ENCODE measurements at regions not wholly inside any gene's neighbourhood (a gene's known extent, or its start where the extent isn't known, plus 50 kb on each side); places are given as distances from the start of the nearest gene placed in this dataset.
"Not testable (repeated sequence)": the region's sequence is repeated elsewhere in the genome, so short reads cannot be mapped to it uniquely, and the experiment has no call there.

DNA sequence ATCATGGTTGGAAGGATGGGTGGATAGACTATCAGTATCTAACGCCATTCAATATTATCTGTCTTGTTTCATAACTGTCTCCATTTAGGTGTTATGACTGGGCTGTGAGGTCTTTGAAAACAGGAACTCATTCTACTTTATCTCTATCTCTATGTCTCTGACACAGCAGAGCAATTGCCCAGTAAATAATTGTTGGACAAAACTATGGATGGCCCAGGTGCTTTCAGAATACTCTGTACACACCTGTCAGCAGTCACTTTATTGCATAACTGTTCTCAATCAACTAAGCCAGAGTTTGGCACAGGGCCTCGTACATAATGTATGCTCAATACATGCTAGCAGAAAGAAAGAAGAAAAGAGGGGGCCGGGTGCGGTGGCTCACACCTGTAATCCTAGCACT, 210.3 kb downstream of the OPA1 start:
- no peak for DNase-seq (ENCODE audit: low spot score)

DNA sequence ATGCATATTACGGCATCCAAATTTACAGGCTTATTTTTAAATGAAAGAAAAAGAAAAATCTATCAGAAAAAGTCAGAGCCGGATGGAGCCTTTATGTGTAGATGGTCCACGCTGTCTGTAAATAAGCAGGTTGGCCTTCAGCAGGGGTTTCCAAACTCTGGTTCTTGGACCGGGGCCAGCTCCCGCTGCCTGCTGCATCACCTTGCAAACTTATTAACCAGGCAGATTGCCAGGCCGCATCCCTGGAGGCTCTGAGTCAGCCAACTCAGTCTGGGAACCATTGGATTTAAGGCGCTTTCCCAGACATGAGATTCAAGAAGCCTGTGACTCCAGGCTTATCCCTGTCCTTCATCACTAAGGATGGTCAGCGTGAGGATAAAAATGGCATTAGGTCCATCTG, 212.4 kb downstream of the OPA1 start:
- DNase-seq (ENCODE audit: low spot score), result peak; percentile 46

DNA sequence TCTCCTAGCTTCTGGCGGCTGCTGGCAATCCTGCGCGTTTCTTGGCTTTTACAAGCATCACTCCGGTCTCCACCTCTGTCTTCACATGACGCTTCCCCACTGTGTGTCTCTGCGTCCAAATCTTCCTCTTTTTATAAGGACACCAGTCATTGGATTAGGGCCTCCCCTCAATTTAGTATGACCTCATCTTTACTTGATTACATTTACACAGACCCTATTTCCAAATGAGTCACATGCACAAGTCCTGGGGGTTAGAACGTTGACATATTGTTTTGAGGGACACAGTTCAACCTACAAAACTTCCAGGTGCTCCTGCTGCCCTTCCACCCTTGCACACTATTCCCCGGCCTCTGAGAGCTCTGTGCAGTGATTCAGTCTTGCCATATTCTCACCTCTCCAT, 215.3 kb downstream of the OPA1 start:
- DNase-seq (ENCODE audit: low spot score), result no peak

DNA sequence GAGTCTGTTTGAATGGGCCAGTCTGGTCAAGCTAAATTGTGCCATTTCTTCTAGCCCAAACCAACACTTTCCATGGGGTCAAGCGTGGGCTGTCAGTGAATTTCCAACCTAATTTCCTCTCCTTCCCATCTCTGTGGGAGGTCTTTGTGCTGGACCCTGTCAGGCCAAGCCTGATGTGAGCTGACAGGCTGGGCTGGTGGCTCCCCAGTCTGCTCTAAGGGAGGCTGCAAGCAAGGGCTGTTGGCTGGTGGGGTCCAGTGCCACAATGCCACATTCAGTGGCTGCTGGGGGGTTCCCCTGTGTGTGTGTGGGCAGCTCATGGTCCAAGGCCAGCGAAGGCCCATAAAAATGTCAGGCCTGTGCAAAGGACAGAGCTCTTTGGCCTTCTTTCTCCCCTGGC, 216.1 kb downstream of the OPA1 start:
- DNase-seq (ENCODE audit: low spot score), result no peak

DNA sequence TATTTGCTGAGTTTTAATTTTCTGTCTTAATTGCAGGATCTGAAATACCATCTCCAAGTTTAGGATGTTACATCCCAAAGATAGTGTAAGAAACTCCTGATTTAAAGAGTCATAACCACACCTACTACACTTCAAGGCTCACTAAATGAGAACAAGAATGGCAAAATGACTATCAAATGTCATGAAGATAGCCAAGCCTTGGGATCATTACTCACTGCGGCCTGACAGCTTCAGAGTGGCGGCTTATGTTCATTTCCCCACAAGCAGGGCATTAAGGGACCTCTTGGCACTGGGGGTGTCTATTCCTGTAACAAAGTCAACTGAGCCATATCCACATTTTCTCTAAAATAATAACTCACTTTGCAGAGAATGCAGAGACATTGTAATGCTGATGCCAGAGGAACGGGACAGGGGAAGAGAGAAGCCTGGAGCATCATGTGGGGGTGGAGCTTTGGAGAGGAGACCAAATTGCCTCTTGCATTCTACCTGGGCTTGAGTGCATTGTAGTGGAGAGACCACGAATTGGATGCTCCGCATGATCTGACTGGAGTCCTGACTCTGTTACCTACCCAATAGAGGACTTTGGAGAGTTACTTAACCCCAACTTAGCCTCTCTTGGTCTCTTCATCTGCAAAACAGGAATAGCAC, 219.2 kb downstream of the OPA1 start:
- no peak for DNase-seq (ENCODE audit: low spot score)

DNA sequence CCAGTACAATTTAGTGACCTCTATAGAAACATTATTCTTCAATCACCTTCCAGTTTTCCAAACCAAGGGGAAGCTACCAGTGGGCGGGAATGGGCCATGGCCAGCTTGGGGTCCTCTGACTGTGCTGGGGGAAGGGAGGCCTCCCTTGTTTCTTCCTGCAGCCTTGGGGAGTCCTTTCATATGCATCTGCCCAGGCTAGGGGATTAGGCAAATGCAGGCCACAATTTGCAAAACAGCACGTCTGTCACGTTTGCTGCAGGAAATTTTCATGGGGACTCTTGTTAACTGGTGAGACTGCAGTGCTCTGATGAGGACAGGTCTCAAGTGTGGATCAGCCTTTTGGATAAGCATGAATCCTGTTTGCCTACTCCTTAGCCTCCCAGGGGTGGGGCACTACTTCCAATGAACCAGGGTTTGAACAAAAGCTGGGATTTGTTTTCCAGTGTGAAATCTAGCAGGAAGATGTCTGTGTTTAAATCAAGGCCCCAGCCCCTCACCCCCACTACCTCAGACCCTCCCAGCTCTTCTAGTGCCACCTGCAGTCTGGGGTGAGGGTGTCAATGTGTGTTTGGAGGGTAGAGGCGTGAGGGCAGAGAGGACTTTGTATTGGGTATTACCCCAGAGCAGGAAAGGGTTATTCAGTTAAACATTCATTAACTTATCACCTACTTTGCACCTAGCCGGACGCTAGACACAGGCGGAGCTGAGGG, 219.9 kb downstream of the OPA1 start:
- DNase-seq (ENCODE audit: low spot score), result no peak

DNA sequence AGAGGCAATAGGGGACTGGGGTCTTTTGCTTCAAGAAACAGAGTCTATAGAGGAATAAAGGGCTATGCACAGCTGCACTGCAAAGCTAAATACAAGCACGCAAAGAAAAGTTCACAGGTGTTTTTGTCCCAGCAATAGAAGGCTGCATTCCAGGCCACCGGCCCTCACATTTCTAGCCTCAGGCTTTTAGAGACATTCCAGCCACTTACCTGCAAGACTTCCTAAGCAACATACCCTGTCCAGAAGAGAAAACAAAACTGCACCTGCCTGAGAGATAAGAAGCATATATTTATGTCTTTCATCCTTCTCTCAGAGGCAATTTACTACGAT, 220.5 kb downstream of the OPA1 start:
- no peak for DNase-seq (ENCODE audit: low spot score)

DNA sequence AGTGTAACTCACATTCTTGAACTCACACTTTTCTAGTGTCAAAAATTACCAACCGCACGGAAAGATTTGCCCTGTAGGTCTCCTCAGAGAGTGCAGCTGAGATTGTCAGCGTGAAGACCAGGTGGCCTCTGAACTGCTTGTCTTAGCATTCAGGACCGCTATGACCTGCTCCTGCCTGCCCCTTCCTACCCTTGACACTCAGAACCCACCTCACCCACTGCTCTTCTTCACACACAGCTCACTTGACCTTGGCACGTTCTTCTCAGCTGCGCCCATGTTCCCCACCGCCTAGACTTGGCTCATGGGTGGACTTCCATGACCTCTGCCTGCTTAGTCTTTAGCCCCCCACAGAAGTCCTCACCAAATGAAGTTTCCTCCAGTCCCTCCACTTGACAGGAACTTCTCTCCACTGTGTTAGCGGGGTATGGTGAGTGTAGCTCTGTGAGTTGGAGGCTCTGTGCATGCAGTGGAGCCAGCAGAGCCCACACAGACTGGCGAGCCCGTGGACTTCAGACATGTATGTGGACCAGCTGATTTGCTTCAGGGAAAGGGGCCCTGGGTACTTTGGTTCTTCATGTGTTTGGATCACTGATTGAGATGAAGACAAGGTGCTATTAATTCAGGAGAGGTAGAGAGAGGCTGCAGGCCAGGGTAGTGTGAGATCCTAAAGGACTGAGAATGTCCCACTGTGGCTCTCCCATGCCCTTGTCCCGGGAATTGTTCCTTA, 221.3 kb downstream of the OPA1 start:
- DNase-seq (ENCODE audit: low spot score), result no peak

DNA sequence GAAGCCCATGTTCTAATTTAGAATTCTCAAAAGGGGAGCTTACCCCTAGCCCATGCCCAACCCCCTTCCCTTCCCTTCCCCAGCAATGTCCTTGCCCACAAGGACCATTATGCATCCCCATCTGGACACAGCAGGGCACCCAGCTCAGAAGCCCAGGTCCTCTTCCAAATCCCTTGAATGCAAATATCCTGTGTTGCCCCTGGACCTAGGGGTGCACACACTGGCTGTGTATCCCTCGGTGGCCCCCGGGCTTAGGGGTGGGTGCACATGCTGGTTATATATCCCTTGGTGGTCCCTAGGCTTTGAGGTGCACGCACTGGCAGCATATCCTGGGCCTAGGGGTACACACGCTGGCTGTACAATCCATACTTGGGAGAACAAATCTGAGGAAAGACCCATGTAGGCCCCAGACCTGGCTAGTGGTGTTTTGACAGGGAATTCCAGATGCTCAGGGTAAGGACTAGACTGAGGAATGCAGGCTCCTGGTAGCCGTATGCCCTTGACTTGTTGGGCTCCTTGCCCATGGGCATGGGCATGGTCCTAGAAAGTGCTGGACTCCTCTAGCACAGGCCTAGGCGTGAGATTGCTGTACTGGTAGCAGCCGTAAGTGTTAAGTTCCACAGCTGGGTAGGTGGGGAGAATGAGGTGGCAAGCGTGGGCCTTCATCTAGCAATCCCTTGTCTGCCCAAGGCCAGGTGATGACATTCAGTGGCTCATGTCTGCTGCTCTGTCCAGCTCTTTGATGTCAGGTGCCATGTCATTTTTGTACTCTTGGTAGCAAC, 222.4 kb downstream of the OPA1 start:
- no peak for DNase-seq (ENCODE audit: low spot score)

DNA sequence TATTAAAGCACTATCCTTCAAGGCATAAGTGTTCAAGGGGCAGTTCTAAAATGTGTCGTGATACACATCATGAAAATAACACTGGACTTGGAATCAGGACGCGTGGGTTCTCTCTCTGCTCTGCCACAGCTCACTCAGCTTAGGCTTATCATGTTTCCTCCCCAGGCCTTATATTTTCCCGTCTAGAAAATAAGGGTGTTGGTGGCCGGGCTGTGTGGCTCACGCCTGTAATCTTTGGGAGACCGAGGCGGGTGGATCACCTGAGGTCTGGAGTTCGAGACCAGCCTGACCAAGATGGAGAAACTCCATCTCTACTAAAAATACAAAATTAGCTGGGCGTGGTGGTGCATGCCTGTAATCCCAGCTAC, 223.0 kb downstream of the OPA1 start:
- no peak for DNase-seq (ENCODE audit: low spot score)

DNA sequence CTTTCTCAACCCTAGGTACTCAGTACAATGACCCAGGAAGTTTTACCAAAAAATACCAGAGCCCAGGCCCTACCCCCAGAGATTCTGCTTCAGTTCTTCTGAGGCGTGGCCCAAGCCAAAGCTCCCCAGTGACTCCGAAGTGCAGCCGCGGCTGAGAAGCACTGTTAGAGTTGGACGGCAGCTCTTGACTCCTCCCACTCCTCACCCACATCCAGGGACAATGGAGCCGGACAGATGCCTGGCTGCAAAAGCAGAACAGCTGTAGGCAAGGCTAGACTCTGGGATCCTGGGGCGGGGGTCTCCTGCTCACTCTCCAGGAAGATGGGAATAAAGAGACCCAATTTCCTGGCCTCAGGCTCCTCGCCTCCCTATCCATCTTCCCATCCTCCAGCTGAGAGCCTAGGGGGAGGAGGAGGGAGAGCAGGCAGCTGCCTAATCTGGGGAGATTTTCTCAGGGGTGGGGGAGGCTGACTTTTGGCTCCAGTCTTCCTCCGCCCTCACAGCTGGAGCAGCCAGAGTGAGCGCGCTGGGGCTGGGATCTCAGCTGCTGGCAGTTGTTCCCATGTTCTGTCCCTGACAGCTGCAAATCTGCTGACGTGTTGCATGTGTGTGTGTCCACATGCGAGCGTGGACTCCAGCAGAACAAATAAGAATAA, 223.8 kb downstream of the OPA1 start:
- peak; percentile 33 for DNase-seq (ENCODE audit: low spot score)

DNA sequence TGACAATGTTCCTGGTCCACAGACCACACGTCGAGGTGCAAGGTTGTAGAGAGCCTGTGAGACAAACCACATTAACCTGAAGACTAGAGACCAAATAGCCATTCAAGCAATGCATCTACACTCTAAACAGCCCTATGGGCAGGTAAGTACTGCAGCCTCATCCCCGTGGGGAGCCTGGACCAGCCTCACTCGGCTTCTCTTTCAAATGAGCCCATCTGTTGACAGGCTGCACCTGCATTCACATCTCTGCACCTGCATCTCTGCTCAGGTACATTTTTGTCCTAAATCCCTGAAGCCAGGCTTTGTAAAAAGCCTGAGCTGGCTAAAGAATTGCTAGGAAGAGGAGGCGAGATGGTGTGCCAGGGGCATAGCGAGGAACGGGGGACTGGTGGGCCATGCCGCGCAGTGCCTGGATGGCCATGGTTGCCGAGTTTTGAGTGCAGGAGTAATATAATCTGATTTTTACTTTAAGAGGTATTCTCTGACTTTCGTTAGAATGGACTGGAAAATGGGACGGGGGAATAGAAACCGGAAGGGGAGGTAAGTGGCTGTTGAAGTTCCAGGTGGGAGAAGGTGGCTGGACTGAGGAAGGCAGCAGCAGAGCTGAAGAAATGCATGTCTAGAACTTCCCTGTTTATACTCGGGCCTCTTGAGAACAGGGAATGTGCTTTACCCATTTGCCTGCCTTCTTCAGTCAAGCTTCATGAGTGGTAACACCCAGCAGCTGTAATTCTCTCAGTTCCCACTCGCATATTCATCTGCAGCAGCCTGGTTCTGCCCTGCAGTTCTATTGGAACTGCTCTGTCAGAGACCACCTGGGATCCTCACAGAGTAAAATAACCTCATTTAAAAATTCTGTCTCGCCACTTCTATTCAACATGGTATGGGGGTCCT, 226.4 kb downstream of the OPA1 start:
- no peak for DNase-seq (ENCODE audit: low spot score)

DNA sequence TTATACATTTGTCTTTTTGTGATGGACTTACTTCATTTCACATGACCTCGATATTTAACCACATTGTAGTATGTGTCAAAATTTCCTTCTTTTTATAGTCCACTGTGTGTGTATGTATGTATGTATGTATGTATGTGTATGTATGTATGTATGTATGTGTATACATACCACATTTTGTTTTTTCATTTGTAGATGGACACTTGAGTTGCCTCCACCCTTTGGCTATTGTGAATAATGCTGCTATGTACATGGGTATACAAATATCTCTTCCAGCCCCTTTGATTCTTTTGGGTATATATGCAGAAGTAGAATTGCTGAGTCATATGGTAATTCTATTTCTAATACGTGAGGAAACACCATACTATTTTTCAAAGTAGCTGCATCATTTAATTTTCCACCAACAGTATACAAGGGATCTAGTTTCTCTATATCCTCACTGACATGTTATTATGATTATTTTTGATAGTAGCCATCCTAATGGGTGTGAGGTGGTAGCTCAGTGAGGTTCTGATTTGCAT, 228.2 kb downstream of the OPA1 start:
- no peak for DNase-seq (ENCODE audit: low spot score)

DNA sequence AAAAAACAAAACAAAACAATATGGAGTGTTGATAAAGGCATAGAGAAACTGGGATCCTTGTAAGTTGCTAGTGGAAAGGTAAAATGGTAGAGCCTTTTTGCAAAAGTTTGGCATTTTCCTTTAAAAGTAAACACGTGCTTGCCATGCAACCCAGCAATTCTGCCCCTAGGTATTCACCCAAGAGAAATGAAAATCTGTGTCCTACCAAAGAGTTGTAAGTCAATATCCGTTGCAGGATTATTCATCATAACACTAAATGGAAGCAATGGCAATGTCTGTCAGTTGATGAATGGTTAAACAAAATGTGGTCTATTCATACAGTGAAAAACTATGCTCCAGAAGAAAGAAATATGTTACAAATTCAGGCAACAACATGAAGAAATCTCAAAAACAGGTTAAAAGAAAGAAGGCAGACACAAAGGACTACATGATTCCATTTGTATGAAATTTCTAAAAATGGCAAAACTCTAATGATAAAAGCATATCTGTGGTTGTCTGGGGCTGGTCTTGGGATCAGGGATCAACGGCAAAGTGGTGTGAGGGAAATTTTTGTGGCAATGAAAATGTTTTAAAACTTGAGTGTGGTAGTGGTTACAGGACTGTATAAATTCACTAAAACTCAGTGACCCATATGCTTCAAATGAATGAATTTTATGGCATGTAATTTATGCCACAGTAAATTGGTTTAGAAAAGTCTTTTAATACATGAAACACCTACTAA, 229.6 kb downstream of the OPA1 start:
- DNase-seq (ENCODE audit: low spot score), result no peak

DNA sequence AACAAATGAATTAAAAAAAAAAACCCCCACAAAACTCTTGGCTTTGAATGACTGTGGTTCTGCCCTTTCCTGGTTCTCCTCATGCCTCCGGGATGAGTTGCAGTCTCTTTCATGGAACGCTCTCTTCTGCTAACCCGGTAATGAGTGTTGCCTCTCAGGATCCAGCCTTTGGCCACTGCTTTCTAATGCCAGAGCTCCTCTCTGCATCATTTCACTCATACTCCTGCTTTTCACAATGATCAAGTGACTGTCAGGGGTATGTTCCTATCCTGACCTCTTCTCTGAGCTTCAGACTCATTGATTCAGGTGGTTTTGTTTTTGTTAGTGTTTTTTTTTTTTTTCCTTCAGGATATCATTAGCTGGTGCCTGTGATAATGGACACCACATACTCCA, 230.2 kb downstream of the OPA1 start:
- not testable (repeated sequence) for DNase-seq (ENCODE audit: low spot score)

DNA sequence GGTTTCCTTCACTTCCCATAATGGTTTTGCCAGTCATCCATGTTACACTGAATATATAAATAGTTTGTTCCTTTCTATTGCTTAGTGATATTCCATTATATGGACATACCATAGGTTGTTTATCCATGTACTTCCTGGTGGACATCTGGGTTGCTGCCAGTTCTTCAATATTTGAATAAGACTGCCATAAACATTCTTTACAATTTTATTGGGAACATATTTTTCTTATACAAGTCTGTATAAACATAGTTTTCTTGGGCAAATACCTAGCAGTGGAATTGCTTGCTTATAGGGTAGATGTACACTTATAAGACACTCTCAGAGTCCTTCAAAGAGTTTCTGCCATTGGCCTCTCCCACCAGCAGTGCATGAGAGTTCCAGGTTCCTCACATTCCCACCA, 231.4 kb downstream of the OPA1 start:
- DNase-seq (ENCODE audit: low spot score), result no peak

DNA sequence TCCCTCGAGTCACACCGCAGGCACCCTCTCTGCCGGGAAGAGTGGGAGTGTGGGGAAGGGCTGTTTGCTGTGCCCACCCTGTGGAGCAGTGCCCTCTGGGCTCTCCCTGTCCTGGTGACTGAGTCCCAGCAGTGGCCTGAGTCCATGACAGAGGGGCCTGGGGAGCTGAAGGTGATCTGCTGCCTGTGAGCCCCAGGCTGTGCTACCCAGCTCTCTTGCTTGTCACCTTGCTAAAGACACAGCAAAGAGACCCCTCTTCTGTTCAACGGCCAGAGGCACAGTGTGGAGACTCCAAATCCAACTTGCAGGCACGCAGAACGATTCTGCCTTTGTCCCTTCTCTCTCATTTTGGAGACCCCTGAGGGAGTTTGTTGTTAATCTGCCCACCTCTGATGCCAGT, 232.6 kb downstream of the OPA1 start:
- DNase-seq (ENCODE audit: low spot score), result no peak

DNA sequence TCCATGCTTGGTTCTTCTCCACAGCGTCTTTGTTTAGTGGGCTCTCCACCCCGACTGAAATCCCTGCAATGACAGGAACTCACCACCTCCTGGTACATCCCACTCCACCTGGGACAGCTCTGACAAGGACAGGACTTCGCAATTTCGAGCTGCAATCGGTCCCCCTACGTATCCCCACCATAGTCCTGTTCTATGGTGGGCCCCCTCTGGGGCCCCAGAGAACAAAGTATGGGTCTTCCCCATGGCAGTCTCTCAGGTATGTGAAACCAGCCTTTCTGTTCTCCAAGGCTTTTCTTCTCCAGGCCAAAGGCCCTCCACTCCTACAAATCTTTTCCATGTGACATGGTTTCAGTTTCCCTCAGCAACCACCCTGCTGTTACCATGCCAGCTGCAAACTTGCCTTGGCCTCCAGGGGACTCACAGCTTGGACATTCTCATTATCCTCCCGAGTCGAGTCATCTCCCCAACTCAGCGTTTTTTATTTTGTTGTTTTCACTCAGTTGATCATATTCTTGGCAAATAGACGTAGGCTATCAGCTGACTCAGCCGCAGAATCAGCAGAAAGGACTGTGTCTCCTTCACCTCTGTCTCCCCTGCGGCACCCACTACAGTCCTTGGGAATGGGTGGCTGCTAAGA, 233.3 kb downstream of the OPA1 start:
- no peak for DNase-seq (ENCODE audit: low spot score)

DNA sequence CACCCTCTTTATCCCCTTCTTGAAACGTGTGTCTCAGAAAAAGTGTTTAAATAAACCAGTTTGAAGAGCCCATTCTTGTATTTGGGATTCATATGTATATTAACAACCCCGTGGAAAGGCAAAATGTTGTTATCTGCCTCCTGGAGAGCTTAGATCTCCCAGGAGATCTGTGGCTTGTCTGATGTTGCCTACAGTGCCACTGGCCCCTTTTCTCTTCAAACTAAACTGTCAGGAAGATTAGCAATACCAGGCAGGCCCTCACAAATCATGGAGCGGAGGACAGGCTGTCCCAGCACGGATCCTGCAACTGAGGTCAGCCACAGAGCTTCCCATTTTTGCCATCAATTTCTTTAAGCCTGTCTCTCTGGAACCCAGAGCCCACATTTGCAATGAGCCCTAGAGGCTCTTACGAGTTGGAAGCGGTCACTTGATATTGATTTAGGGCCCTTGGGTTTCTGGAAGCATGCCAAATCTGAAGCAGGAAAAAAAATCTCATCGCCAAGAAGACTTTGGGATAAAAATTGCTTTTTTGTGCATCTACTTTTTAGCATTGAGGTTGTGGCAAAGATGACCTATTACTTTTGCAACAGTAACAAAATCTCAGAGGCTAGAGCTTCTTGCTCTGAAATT, 234.1 kb downstream of the OPA1 start:
- DNase-seq (ENCODE audit: low spot score), result no peak

All from HuH-7.5 (cell line).